H9 (cell line): ENCODE measurements at regions not wholly inside any gene's neighbourhood (a gene's known extent, or its start where the extent isn't known, plus 50 kb on each side); places are given as distances from the start of the nearest gene placed in this dataset.
"Not testable (repeated sequence)": the region's sequence is repeated elsewhere in the genome, so short reads cannot be mapped to it uniquely, and the experiment has no call there.

ENCODE experiments used
- DNase-seq: peaks from one replicate; pipeline ENCODE4 v3.0.0-alpha.2; 2017
- H2AFZ ChIP-seq: one replicate; pipeline ENCODE4 v1.6.1; 2013; ENCODE audit warnings: mild to moderate bottlenecking, low read length, control low read depth, moderate library complexity
- H2AK5ac ChIP-seq: 2 replicates; pipeline ENCODE4 v1.6.1; 2013; ENCODE audit warnings: low read length, control low read depth, mixed read lengths; ENCODE audit not compliant: insufficient read length
- H2BK120ac ChIP-seq: one replicate; pipeline ENCODE4 v1.6.1; 2013; ENCODE audit warnings: low read depth, mild to moderate bottlenecking, low read length, control low read depth, inconsistent platforms; ENCODE audit not compliant: poor library complexity, severe bottlenecking
- H2BK12ac ChIP-seq: 2 replicates; pipeline ENCODE4 v1.6.1; 2013; ENCODE audit warnings: low read length, control low read depth, mixed read lengths, low read depth; ENCODE audit not compliant: insufficient read length
- H2BK15ac ChIP-seq: 2 replicates; pipeline ENCODE4 v1.6.1; 2013; ENCODE audit warnings: low read depth, low read length, control low read depth
- H2BK20ac ChIP-seq: one replicate; pipeline ENCODE4 v1.6.1; 2013; ENCODE audit warnings: low read depth, mild to moderate bottlenecking, low read length, control low read depth, inconsistent platforms; ENCODE audit not compliant: poor library complexity, severe bottlenecking
- H2BK5ac ChIP-seq: 2 replicates; pipeline ENCODE4 v1.6.1; 2013; ENCODE audit warnings: low read length, control low read depth, mixed read lengths; ENCODE audit not compliant: insufficient read length
- H3K14ac ChIP-seq: 2 replicates; pipeline ENCODE4 v1.6.1; 2013; ENCODE audit warnings: low read length, control low read depth; ENCODE audit not compliant: insufficient read depth
- H3K18ac ChIP-seq: 2 replicates; pipeline ENCODE4 v1.6.1; 2013; ENCODE audit warnings: low read depth, mild to moderate bottlenecking, mixed read lengths, low read length, control low read depth; ENCODE audit not compliant: insufficient read length
- H3K23ac ChIP-seq: 2 replicates; pipeline ENCODE4 v1.6.1; 2013; ENCODE audit warnings: low read length, control low read depth, mixed read lengths, low read depth; ENCODE audit not compliant: insufficient read length
- H3K23me2 ChIP-seq: 2 replicates; pipeline ENCODE4 v1.6.1; 2013; ENCODE audit warnings: low read depth, mild to moderate bottlenecking, mixed read lengths, low read length, control low read depth; ENCODE audit not compliant: insufficient read length, poor library complexity, severe bottlenecking
- H3K27ac ChIP-seq: 2 replicates; pipeline ENCODE4 v1.5.1; 2013; ENCODE audit warnings: low read length, control low read depth, mixed read lengths, low read depth; ENCODE audit not compliant: insufficient read length
- H3K27me3 ChIP-seq: 2 replicates; pipeline ENCODE4 v1.6.1; 2013; ENCODE audit warnings: low read length, control low read depth, inconsistent platforms; ENCODE audit not compliant: insufficient read depth
- H3K4ac ChIP-seq: 2 replicates; pipeline ENCODE4 v1.6.1; 2013; ENCODE audit warnings: low read depth, mild to moderate bottlenecking, control low read depth, inconsistent platforms, low read length, moderate library complexity
- H3K4me1 ChIP-seq: 2 replicates; pipeline ENCODE4 v1.6.1; 2013; ENCODE audit warnings: low read length, control low read depth, inconsistent platforms; ENCODE audit not compliant: insufficient read depth
- H3K4me2 ChIP-seq: 2 replicates; pipeline ENCODE4 v1.6.1; 2013; ENCODE audit warnings: low read length, control low read depth, mixed read lengths; ENCODE audit not compliant: insufficient read length, insufficient read depth
- H3K56ac ChIP-seq: 2 replicates; pipeline ENCODE4 v1.6.1; 2013; ENCODE audit warnings: low read depth, mild to moderate bottlenecking, mixed read lengths, low read length, control low read depth; ENCODE audit not compliant: insufficient read length
- H3K79me1 ChIP-seq: 2 replicates; pipeline ENCODE4 v1.6.1; 2013; ENCODE audit warnings: low read depth, mild to moderate bottlenecking, moderate library complexity, low read length, control low read depth, inconsistent platforms; ENCODE audit not compliant: insufficient read depth, poor library complexity, severe bottlenecking
- H3K79me2 ChIP-seq: 2 replicates; pipeline ENCODE4 v1.6.1; 2013; ENCODE audit warnings: low read length, control low read depth, inconsistent platforms; ENCODE audit not compliant: insufficient read depth
- H3K9ac ChIP-seq: 2 replicates; pipeline ENCODE4 v1.6.1; 2013; ENCODE audit warnings: low read length, control low read depth, mixed read lengths; ENCODE audit not compliant: insufficient read length; ENCODE audit errors: extremely low read depth
- H3K9me3 ChIP-seq: one replicate; pipeline ENCODE4 v1.6.1; 2013; ENCODE audit warnings: low read depth, low read length, inconsistent platforms; ENCODE audit not compliant: control insufficient read depth
- H3T11ph ChIP-seq: one replicate; pipeline ENCODE4 v1.6.1; 2013; ENCODE audit warnings: mild to moderate bottlenecking, low read length, control low read depth, inconsistent platforms
- H4K20me1 ChIP-seq: one replicate; pipeline ENCODE4 v1.6.1; 2013; ENCODE audit not compliant: control insufficient read depth, insufficient read length, insufficient read depth
- H4K5ac ChIP-seq: 2 replicates; pipeline ENCODE4 v1.6.1; 2013; ENCODE audit warnings: low read depth, mild to moderate bottlenecking, mixed read lengths, low read length, control low read depth; ENCODE audit not compliant: insufficient read length
- H4K8ac ChIP-seq: replicated peaks from 2 replicates; pipeline ENCODE4 v1.6.1; 2013; ENCODE audit warnings: low read length, control low read depth, mixed read lengths, low read depth; ENCODE audit not compliant: insufficient read length
- H4K91ac ChIP-seq: 2 replicates; pipeline ENCODE4 v1.6.1; 2013; ENCODE audit warnings: low read depth, mild to moderate bottlenecking, moderate library complexity, mixed read lengths, low read length, control low read depth; ENCODE audit not compliant: insufficient read length
- H3K27ac Mint-ChIP-seq, 3 experiments: 2 replicates in 2 of 3; 3 replicates in 1 of 3; pipeline ENCODE4 v1.8.0; 2020 to 2021; ENCODE audit warnings: mixed read lengths in 3 of 3, mild to moderate bottlenecking in 1 of 3, moderate library complexity in 1 of 3
- H3K27me3 Mint-ChIP-seq: 2 replicates; pipeline ENCODE4 v1.8.0; 2021; ENCODE audit warnings: low read depth, mild to moderate bottlenecking, moderate library complexity, mixed read lengths
- H3K36me3 Mint-ChIP-seq, 3 experiments: 2 replicates in 2 of 3; 3 replicates in 1 of 3; pipeline ENCODE4 v1.8.0; 2020 to 2021; ENCODE audit warnings: low read depth in 3 of 3, mixed read lengths in 3 of 3; ENCODE audit not compliant: insufficient read depth in 1 of 3
- H3K4me1 Mint-ChIP-seq, 2 experiments: 2 replicates each; pipeline ENCODE4 v1.8.0; 2020; ENCODE audit warnings: mixed read lengths in 2 of 2
- H3K4me3 Mint-ChIP-seq, 2 experiments: 2 replicates in 1 of 2; 3 replicates in 1 of 2; pipeline ENCODE4 v1.8.0; 2020 to 2021; ENCODE audit warnings: mild to moderate bottlenecking in 2 of 2, mixed read lengths in 2 of 2, moderate library complexity in 1 of 2
- H3K9me3 Mint-ChIP-seq, 2 experiments: 2 replicates in 1 of 2; 3 replicates in 1 of 2; pipeline ENCODE4 v1.8.0; 2020; ENCODE audit warnings: mild to moderate bottlenecking in 2 of 2, mixed read lengths in 2 of 2, moderate library complexity in 1 of 2
- CTCF ChIP-seq: fragments of 200-600 bp; sonication (generic); conservative IDR thresholded peaks from 3 replicates; pipeline ENCODE4 v1.8.0; 2021; ENCODE audit warnings: antibody characterized with exemption, mild to moderate bottlenecking
- WGBS: extraction: QIAGEN DNeasy Blood & Tissue Kit; methylation state at CpG from one replicate; pipeline ENCODE4 v1.1.7; 2013; ENCODE audit warnings: missing lambda C conversion rate, low lambda C conversion rate, mixed read lengths; ENCODE audit not compliant: insufficient read length; ENCODE audit errors: extremely low coverage; 5-methylcytosine and 5-hydroxymethylcytosine counted together

- H3K4me3 Mint-ChIP-seq: no peak overlapping the region
- Histone ChIP-seq H3K14ac (no peak overlapping the region), H3K4me2 (no peak overlapping the region), H3K27ac (no peak overlapping the region), H2BK5ac (no peak overlapping the region), H4K8ac (no peak overlapping the region), H2AK5ac (no peak overlapping the region), H2BK120ac (no peak overlapping the region), H3K9ac (no peak overlapping the region), H3K56ac (no peak overlapping the region), H3K79me2 (no peaks in the 10 kb centered on the region), H3T11ph (no peak overlapping the region), H4K5ac (no peak overlapping the region), H3K27me3 (no peaks in the 10 kb centered on the region), H2AFZ (no peak overlapping the region), H4K20me1 (no peaks in the 10 kb centered on the region), H2BK12ac (no peak overlapping the region), H3K23me2 (no peaks in the 10 kb centered on the region), H4K91ac (no peak overlapping the region), H3K23ac (no peak overlapping the region), H3K79me1 (no peaks in the 10 kb centered on the region), H3K9me3 (no peaks in the 10 kb centered on the region), H2BK20ac (no peak overlapping the region), H3K4ac (no peak overlapping the region), H3K4me1 (no peaks in the 10 kb centered on the region; the same call in 1 of the 2 replicates), H3K18ac (no peak overlapping the region), H2BK15ac (no peak overlapping the region)
- no CpG with 5 or more reads among the region's 19 CpGs for WGBS
- H3K9me3 Mint-ChIP-seq: no peaks in the 10 kb centered on the region; a peak in 1 of 5 replicates
- H3K27me3 Mint-ChIP-seq: no peaks in the 10 kb centered on the region
- H3K27ac Mint-ChIP-seq: no peak overlapping the region
- H3K36me3 Mint-ChIP-seq: no peaks in the 10 kb centered on the region
- peak; percentile 42 for DNase-seq
- no peak for TF ChIP-seq CTCF
- peaks cover 0 to 9% of the 10 kb centered on the region in 2 experiments; a peak in 2 of 4 replicates for H3K4me1 Mint-ChIP-seq
These were observed 314.0 kb downstream of the PTPRU start for GRCh38 chr1:29550119-29550841.

GRCh38 chr1:29549728-29550118 lies 313.4 kb downstream of the PTPRU start:
- not testable (repeated sequence) for H3K27me3 ChIP-seq, H3K23ac ChIP-seq, H3K4me2 ChIP-seq, H3K36me3 Mint-ChIP-seq, H4K91ac ChIP-seq, H4K8ac ChIP-seq, H2AFZ ChIP-seq, H2BK120ac ChIP-seq, H3K23me2 ChIP-seq, H3K79me2 ChIP-seq, H3K79me1 ChIP-seq, H3T11ph ChIP-seq, H3K18ac ChIP-seq, H3K27ac Mint-ChIP-seq, H3K9ac ChIP-seq, H3K4me1 ChIP-seq, H3K4ac ChIP-seq, H3K9me3 ChIP-seq, H3K4me1 Mint-ChIP-seq, H2AK5ac ChIP-seq, H2BK20ac ChIP-seq, DNase-seq, H4K20me1 ChIP-seq, H4K5ac ChIP-seq, H3K27me3 Mint-ChIP-seq, H3K9me3 Mint-ChIP-seq, H3K56ac ChIP-seq, H2BK12ac ChIP-seq, H3K27ac ChIP-seq, H2BK15ac ChIP-seq, H2BK5ac ChIP-seq, H3K14ac ChIP-seq, H3K4me3 Mint-ChIP-seq
- no CpG with 5 or more reads among the region's 7 CpGs for WGBS
